NCI-H82 (cell line): ENCODE measurements at regions not wholly inside any gene's neighbourhood (a gene's known extent, or its start where the extent isn't known, plus 50 kb on each side); places are given as distances from the start of the nearest gene placed in this dataset.

Experiments used
- DNase-seq: peaks from one replicate; lab custom pipeline; 2025; lab: John Stamatoyannopoulos, UW

GRCh38 chr7:41000042-41000441 is 702.8 kb downstream of the INHBA start:
- no peak for DNase-seq

- DNase-seq = peak; percentile 62
Measured at GRCh38 chr7:40996233-40996677, 706.6 kb downstream of the INHBA start.

- DNase-seq = no peak
Measured at GRCh38 chr7:40990841-40991240, 712.0 kb downstream of the INHBA start.

- DNase-seq = no peak
Measured at GRCh38 chr7:40987571-40987970, 715.3 kb downstream of the INHBA start.

- DNase-seq = no peak
Measured at GRCh38 chr7:40986351-40986873, 716.5 kb downstream of the INHBA start.

- no peak for DNase-seq
Measured at GRCh38 chr7:40983111-40983510, 719.8 kb downstream of the INHBA start.

GRCh38 chr7:40979296-40979695 is 723.6 kb downstream of the INHBA start:
- DNase-seq = peak; percentile 36

- DNase-seq = no peak
Measured at GRCh38 chr7:40978047-40978446, 724.8 kb downstream of the INHBA start.

- DNase-seq = no peak
Measured at GRCh38 chr7:40977533-40977932, 725.4 kb downstream of the INHBA start.

- DNase-seq = no peak
Measured at GRCh38 chr7:40972426-40972825, 730.5 kb downstream of the INHBA start.

GRCh38 chr7:40969641-40970040 is 733.2 kb downstream of the INHBA start:
- peak; percentile 70 for DNase-seq

GRCh38 chr7:40966693-40967092 is 736.2 kb downstream of the INHBA start:
- DNase-seq = no peak

- DNase-seq = no peak
Measured at GRCh38 chr7:40965774-40966173, 737.1 kb downstream of the INHBA start.

- no peak for DNase-seq
Measured at GRCh38 chr7:40965016-40965415, 737.9 kb downstream of the INHBA start.

GRCh38 chr7:40964610-40965009 is 738.3 kb downstream of the INHBA start:
- DNase-seq = no peak

- no peak for DNase-seq
Measured at GRCh38 chr7:40959955-40960354, 742.9 kb downstream of the INHBA start.

- DNase-seq = no peak
Measured at GRCh38 chr7:40948239-40948638, 754.7 kb downstream of the INHBA start.

- no peak for DNase-seq
Measured at GRCh38 chr7:40947566-40947965, 755.3 kb downstream of the INHBA start.

GRCh38 chr7:40946549-40946948 is 756.3 kb downstream of the INHBA start:
- DNase-seq = no peak

- DNase-seq = no peak
Measured at GRCh38 chr7:40945788-40946187, 757.1 kb downstream of the INHBA start.

- DNase-seq = no peak
Measured at GRCh38 chr7:40944981-40945585, 757.8 kb downstream of the INHBA start.

- no peak for DNase-seq
Measured at GRCh38 chr7:40937879-40938278, 765.0 kb downstream of the INHBA start.

GRCh38 chr7:40935435-40935834 is 767.5 kb downstream of the INHBA start:
- DNase-seq = no peak

GRCh38 chr7:40923626-40924025 is 779.3 kb downstream of the INHBA start:
- no peak for DNase-seq
